ENCODE measurements at regions not wholly inside any gene's neighbourhood (a gene's known extent, or its start where the extent isn't known, plus 50 kb on each side); places are given as distances from the start of the nearest gene placed in this dataset.
"Not testable (repeated sequence)": the region's sequence is repeated elsewhere in the genome, so short reads cannot be mapped to it uniquely, and the experiment has no call there.

DNA sequence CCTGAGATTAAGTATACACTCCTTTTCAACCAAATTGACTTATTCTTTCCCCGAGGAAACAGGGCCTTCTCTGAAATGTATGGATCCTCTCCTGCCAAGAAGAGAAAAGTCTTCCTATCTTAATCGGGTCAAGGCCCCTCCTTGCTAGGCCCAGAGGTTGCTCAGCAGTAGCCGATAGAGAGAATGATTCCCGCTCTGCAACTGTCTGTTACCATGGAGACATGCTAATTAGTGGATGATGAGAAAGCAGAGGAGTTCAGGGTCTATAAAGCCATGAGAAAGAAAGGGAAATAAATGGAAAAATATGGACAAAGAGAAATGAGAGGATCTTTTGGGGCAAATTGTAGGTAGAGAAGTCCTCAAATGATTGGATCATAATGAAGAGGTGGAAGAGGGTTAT lies 103.5 kb downstream of the POU4F1 start:
- TF ChIP-seq EZH2 (IDR thresholded peaks at IDR 0.05; ENCODE audit: low read length, unreplicated experiment) (no peak), EZH2phosphoT487 (IDR thresholded peaks at IDR 0.05; ENCODE audit: borderline replicate concordance, low read length) (no peak)
- TF ChIP-seq, protein P1, sequence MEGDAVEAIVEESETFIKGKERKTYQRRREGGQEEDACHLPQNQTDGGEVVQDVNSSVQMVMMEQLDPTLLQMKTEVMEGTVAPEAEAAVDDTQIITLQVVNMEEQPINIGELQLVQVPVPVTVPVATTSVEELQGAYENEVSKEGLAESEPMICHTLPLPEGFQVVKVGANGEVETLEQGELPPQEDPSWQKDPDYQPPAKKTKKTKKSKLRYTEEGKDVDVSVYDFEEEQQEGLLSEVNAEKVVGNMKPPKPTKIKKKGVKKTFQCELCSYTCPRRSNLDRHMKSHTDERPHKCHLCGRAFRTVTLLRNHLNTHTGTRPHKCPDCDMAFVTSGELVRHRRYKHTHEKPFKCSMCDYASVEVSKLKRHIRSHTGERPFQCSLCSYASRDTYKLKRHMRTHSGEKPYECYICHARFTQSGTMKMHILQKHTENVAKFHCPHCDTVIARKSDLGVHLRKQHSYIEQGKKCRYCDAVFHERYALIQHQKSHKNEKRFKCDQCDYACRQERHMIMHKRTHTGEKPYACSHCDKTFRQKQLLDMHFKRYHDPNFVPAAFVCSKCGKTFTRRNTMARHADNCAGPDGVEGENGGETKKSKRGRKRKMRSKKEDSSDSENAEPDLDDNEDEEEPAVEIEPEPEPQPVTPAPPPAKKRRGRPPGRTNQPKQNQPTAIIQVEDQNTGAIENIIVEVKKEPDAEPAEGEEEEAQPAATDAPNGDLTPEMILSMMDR (conservative IDR thresholded peaks at IDR 0.05; ENCODE audit: low read depth, low read length) = no peak
- no peak overlapping the region for H3K4me2 ChIP-seq (ENCODE audit: low read length)
- no peaks in the 10 kb centered on the region for H3K36me3 ChIP-seq (ENCODE audit: low read depth, low read length)
- H3K27me3 ChIP-seq (ENCODE audit: low read length) = peaks cover 33% of the 10 kb centered on the region
- H3K4me1 ChIP-seq (ENCODE audit: insufficient read depth, low read length) = no peaks in the 10 kb centered on the region
- no peaks in the 10 kb centered on the region for H4K20me1 ChIP-seq (ENCODE audit: low read length)
- BruUV-seq (replicated peaks) = no TSS peak
- POLR2A ChIA-PET (ENCODE audit: unreplicated experiment) = no interaction called here
- H3K9ac ChIP-seq (ENCODE audit: low read length) = no peak overlapping the region
- H3K79me2 ChIP-seq (ENCODE audit: low read length) = no peaks in the 10 kb centered on the region
- no peaks in the 10 kb centered on the region for H3F3A ChIP-seq (ENCODE audit: low read length, unreplicated experiment)
- no peak for DNase-seq
- H3K4me3 ChIP-seq (ENCODE audit: low read length) = no peak overlapping the region
- no peaks in the 10 kb centered on the region for H3K9me3 ChIP-seq (ENCODE audit: low read length)
- intact Hi-C loops (cut with micrococcal nuclease) = no loop called here
- no peak overlapping the region for H2AFZ ChIP-seq (ENCODE audit: low read length)
- H3K9me2 ChIP-seq (replicated peaks; ENCODE audit: low read length) = no peaks in the 10 kb centered on the region
- CTCF ChIA-PET = no interaction called here
- H3K27ac ChIP-seq (ENCODE audit: low read length) = no peak overlapping the region
- ATAC-seq = no peak

DNA sequence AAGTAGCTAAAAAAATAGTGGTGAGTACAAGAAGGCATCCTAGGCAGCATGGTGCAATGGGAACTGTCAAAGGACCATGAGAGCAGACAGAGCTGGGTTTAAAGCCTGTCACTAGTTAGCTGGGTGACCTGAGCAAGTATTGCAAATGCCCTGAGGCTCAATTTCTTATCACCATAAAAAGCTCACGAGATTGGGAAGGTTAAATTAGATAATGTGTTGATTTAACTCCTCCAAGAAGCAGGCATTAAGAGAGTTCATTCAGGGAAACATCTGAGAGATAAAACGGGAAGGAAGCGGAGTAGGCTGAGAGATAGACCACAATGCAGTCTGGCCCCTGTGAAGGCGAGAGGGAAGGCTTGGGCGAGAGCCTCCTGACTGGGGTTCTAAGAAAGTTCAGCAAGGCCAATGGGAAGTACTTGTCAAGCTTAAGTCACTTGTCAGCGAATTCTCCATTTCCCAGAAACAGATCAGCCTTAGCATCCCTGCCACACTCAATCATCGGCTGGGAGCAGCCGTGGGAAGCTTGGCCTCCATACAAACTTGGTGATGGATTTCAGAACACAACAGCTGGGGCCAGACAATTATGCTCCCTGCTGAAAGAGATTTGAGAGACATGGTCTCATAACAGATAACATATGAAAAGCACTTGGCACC lies 105.5 kb downstream of the POU4F1 start:
- Histone ChIP-seq H3K9me2 (replicated peaks; ENCODE audit: low read length) (no peaks in the 10 kb centered on the region), H3F3A (ENCODE audit: low read length, unreplicated experiment) (no peaks in the 10 kb centered on the region), H3K9ac (ENCODE audit: low read length) (no peak overlapping the region), H3K27ac (ENCODE audit: low read length) (no peak overlapping the region), H3K36me3 (ENCODE audit: low read depth, low read length) (no peaks in the 10 kb centered on the region), H2AFZ (ENCODE audit: low read length) (no peak overlapping the region), H3K4me3 (ENCODE audit: low read length) (no peak overlapping the region), H3K9me3 (ENCODE audit: low read length) (no peaks in the 10 kb centered on the region), H4K20me1 (ENCODE audit: low read length) (no peaks in the 10 kb centered on the region), H3K4me2 (ENCODE audit: low read length) (no peak overlapping the region), H3K4me1 (ENCODE audit: insufficient read depth, low read length) (no peaks in the 10 kb centered on the region), H3K27me3 (ENCODE audit: low read length) (peaks cover 31% of the 10 kb centered on the region; the same call in 1 of the 2 replicates), H3K79me2 (ENCODE audit: low read length) (no peaks in the 10 kb centered on the region)
- POLR2A ChIA-PET (ENCODE audit: unreplicated experiment) = no interaction called here
- TF ChIP-seq, protein P1 (conservative IDR thresholded peaks at IDR 0.05; ENCODE audit: low read depth, low read length) = no peak
- TF ChIP-seq EZH2phosphoT487 (IDR thresholded peaks at IDR 0.05; ENCODE audit: borderline replicate concordance, low read length) = no peak
- TF ChIP-seq EZH2 (IDR thresholded peaks at IDR 0.05; ENCODE audit: low read length, unreplicated experiment) = no peak
- intact Hi-C loops (cut with micrococcal nuclease) = no loop called here
- DNase-seq = no peak
- BruUV-seq (replicated peaks) = no TSS peak
- no peak for ATAC-seq
- CTCF ChIA-PET = no interaction called here

DNA sequence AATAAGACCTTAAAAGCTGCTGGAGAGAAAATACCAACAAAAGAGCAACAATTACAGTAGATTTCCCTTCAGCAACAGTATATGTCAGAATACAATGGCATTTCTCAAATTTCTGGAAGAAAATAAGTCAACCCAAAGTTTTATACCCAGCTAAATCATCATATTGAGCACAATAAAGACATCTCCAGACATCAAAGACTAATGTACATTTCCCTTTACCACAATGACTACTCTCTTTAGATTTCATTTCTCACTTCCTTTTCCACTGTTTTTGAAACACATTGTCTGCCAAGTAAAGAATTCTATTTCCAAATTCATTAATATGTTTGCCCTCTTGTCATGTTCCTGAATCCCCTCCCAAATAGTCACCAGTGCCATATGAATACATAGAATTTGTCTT lies 111.4 kb downstream of the POU4F1 start:
- H3F3A ChIP-seq (ENCODE audit: low read length, unreplicated experiment) = no peaks in the 10 kb centered on the region
- no peaks in the 10 kb centered on the region for H3K4me1 ChIP-seq (ENCODE audit: insufficient read depth, low read length)
- no peak overlapping the region for H3K4me2 ChIP-seq (ENCODE audit: low read length)
- CTCF ChIA-PET = no interaction called here
- TF ChIP-seq EZH2phosphoT487 (IDR thresholded peaks at IDR 0.05; ENCODE audit: borderline replicate concordance, low read length) (no peak), EZH2 (IDR thresholded peaks at IDR 0.05; ENCODE audit: low read length, unreplicated experiment) (no peak)
- TF ChIP-seq, protein P1 (conservative IDR thresholded peaks at IDR 0.05; ENCODE audit: low read depth, low read length) = no peak
- no peaks in the 10 kb centered on the region for H3K9me3 ChIP-seq (ENCODE audit: low read length)
- intact Hi-C loops (cut with micrococcal nuclease) = no loop called here
- H3K9ac ChIP-seq (ENCODE audit: low read length) = no peak overlapping the region
- ATAC-seq = no peak
- no peaks in the 10 kb centered on the region for H3K9me2 ChIP-seq (replicated peaks; ENCODE audit: low read length)
- DNase-seq = no peak
- H3K36me3 ChIP-seq (ENCODE audit: low read depth, low read length) = no peaks in the 10 kb centered on the region
- H3K4me3 ChIP-seq (ENCODE audit: low read length) = no peak overlapping the region
- no peak overlapping the region for H3K27ac ChIP-seq (ENCODE audit: low read length)
- peaks cover 13% of the 10 kb centered on the region; the same call in 1 of the 2 replicates for H3K27me3 ChIP-seq (ENCODE audit: low read length)
- no peaks in the 10 kb centered on the region for H3K79me2 ChIP-seq (ENCODE audit: low read length)
- H4K20me1 ChIP-seq (ENCODE audit: low read length) = no peaks in the 10 kb centered on the region
- POLR2A ChIA-PET (ENCODE audit: unreplicated experiment) = no interaction called here
- no TSS peak for BruUV-seq (replicated peaks)
- no peak overlapping the region for H2AFZ ChIP-seq (ENCODE audit: low read length)

DNA sequence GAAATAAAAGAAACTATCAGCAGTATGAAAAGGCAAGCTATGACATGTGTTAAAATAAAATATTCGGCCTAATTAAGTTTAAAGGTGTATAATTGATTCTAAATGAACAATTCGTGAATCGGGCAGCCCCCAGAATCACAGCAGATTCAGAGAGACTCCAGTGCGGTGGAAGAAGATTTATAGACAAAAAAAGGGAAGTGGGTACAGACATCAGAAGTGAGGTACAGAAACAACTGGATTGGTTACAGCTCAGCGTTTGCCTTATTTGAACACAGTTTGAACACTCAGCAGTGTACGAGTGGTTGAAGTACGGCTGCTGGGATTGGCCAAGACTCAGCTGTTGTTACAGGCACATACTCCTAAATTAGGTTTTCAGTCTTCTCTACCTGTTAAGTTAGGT lies 113.1 kb downstream of the POU4F1 start:
- H3K36me3 ChIP-seq (ENCODE audit: low read depth, low read length); H3K9ac ChIP-seq (ENCODE audit: low read length); H3K27me3 ChIP-seq (ENCODE audit: low read length); H3K9me2 ChIP-seq (replicated peaks; ENCODE audit: low read length); H3K79me2 ChIP-seq (ENCODE audit: low read length); CTCF ChIA-PET; H3K4me2 ChIP-seq (ENCODE audit: low read length); H3K9me3 ChIP-seq (ENCODE audit: low read length); H2AFZ ChIP-seq (ENCODE audit: low read length); DNase-seq; BruUV-seq (replicated peaks); POLR2A ChIA-PET (ENCODE audit: unreplicated experiment); intact Hi-C loops (cut with micrococcal nuclease); H3K4me1 ChIP-seq (ENCODE audit: insufficient read depth, low read length); H4K20me1 ChIP-seq (ENCODE audit: low read length); H3K27ac ChIP-seq (ENCODE audit: low read length); H3F3A ChIP-seq (ENCODE audit: low read length, unreplicated experiment); H3K4me3 ChIP-seq (ENCODE audit: low read length); ATAC-seq: not testable (repeated sequence)
